ENCODE measurements at regions not wholly inside any gene's neighbourhood (a gene's known extent, or its start where the extent isn't known, plus 50 kb on each side); places are given as distances from the start of the nearest gene placed in this dataset.

DNA sequence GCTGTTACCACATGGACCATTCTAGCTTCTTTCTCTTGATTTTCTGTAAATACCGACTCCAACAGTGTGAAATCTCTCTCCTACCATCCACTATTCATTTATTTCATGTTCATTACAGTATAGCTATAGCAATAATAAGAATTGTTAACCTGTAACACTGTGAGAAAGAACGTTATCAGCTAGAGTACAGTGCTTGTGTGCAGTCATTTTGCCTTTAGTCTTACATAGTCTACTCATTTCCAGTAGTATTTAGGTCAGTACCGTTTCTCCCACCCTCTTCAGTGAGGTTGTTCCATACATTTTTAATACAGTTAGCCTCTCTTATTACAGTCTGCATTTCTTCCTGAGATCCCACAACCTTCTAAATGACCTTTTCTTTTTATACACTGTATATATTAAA lies 257.1 kb downstream of the LY86 start:
- peaks cover 14 to 15% of the 10 kb centered on the region in 2 donors for H3K9me3 Mint-ChIP-seq
- DNase-seq: no peak
- H3K4me3 Mint-ChIP-seq: no peak overlapping the region
- peaks cover 13 to 24% of the 10 kb centered on the region in 2 donors for H3K27me3 Mint-ChIP-seq
- H3K4me1 Mint-ChIP-seq: peaks cover 12 to 19% of the 10 kb centered on the region in 2 donors
- peaks cover 0 to 3% of the 10 kb centered on the region in 2 donors for H3K36me3 Mint-ChIP-seq
- ATAC-seq (replicated peaks): no peak
- H3K27ac Mint-ChIP-seq: no peak overlapping the region

DNA sequence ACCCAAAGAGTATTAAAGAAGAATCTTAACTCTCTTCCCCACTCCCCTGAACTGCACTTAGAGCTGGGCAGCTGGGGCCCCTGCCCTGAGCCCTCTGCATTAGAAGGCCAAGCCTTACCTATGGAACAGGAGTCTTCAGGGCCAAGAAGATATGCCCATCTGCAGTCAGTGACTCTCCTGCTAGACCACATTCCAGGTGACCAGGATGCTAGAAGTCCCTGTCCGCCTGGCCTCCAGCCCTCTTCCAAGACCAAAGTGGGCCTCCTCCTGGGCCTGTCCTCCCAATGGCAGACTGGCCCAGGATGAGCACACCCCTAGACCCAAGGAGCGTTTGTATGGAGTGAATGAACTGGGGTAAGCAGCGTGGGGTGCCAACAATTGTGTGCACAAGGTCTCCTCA lies 259.1 kb downstream of the LY86 start:
- no peak for DNase-seq
- no peak for ATAC-seq (replicated peaks)
- Mint-ChIP-seq H3K27ac (no peak overlapping the region), H3K9me3 (peaks cover 14 to 15% of the 10 kb centered on the region in 2 donors), H3K4me1 (peaks cover 2 to 5% of the 10 kb centered on the region in 2 donors), H3K36me3 (peaks cover 0 to 3% of the 10 kb centered on the region in 2 donors), H3K4me3 (no peak overlapping the region), H3K27me3 (peaks cover 6 to 8% of the 10 kb centered on the region in 2 donors)

DNA sequence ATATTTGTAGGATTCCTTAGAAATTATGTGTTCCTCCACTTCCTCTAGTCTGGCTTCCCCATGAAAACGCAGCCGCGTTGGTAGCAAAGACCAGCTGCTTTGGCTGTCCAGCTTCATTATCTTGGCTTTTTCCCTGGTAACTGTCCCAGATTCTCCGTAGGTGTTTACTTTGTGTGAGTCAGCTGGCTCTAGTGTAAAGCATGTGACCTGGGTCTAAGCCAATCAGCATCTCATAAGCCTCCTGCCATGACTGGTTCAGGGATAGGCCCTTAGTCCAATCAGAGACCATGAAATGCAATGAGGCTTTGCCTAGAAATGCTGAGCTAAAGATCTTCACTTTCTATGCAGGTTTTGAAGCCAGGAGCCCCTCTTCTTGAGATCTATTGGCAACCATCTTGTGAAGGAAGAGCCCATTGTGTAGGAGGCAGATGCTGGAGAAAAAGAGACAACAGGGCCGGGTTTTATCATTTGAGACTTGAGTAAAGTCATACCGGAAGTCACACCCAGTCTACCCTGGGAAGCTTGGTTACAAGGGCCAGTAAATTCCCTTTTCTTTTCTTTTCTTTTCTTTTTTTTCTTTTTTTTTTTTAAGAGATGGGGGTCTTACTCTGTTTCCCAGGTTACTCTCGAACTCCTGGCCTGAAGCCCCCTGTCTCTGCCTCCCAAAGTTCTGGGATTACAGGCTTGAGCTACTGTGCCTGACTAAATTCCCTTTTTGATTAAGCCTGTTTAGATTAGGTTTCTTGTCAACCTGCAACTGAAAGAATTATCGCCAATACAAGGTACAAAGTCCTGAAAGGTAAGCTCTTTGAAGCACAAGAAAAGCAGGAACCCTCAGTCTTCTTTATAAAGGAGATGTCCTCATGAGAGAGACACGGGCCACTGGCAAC lies 256.5 kb upstream of the RREB1 start:
- no peak for DNase-seq
- peaks cover 0 to 3% of the 10 kb centered on the region in 2 donors for H3K36me3 Mint-ChIP-seq
- H3K4me3 Mint-ChIP-seq: no peak overlapping the region
- peaks cover 3 to 5% of the 10 kb centered on the region in 2 donors for H3K27me3 Mint-ChIP-seq
- peaks cover 22 to 24% of the 10 kb centered on the region in 2 donors for H3K4me1 Mint-ChIP-seq
- no peak overlapping the region for H3K27ac Mint-ChIP-seq
- H3K9me3 Mint-ChIP-seq: peaks cover 3 to 5% of the 10 kb centered on the region in 2 donors
- ATAC-seq (replicated peaks): no peak

DNA sequence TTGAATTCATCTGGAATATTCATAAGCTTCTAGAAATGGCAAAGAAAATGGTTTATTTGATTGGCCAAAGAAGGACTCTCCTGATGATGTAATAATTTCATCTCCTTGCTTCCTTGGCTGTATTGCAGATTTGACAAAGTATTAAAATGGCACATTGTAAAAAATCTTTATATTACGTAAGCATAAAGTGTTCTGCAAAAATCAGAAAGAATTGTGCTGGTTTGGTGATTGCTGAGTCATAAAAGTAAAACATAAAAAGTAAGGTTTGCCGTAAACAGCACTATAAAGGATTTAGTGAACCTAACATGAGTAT lies 255.9 kb upstream of the RREB1 start:
- DNase-seq (no peak), ATAC-seq (replicated peaks) (no peak)
- Mint-ChIP-seq H3K27me3 (peaks cover 3 to 5% of the 10 kb centered on the region in 2 donors), H3K36me3 (peaks cover 0 to 2% of the 10 kb centered on the region in 2 donors), H3K4me1 (peaks cover 28 to 30% of the 10 kb centered on the region in 2 donors), H3K4me3 (no peak overlapping the region), H3K27ac (no peak overlapping the region), H3K9me3 (peaks cover 0 to 3% of the 10 kb centered on the region in 2 donors)

DNA sequence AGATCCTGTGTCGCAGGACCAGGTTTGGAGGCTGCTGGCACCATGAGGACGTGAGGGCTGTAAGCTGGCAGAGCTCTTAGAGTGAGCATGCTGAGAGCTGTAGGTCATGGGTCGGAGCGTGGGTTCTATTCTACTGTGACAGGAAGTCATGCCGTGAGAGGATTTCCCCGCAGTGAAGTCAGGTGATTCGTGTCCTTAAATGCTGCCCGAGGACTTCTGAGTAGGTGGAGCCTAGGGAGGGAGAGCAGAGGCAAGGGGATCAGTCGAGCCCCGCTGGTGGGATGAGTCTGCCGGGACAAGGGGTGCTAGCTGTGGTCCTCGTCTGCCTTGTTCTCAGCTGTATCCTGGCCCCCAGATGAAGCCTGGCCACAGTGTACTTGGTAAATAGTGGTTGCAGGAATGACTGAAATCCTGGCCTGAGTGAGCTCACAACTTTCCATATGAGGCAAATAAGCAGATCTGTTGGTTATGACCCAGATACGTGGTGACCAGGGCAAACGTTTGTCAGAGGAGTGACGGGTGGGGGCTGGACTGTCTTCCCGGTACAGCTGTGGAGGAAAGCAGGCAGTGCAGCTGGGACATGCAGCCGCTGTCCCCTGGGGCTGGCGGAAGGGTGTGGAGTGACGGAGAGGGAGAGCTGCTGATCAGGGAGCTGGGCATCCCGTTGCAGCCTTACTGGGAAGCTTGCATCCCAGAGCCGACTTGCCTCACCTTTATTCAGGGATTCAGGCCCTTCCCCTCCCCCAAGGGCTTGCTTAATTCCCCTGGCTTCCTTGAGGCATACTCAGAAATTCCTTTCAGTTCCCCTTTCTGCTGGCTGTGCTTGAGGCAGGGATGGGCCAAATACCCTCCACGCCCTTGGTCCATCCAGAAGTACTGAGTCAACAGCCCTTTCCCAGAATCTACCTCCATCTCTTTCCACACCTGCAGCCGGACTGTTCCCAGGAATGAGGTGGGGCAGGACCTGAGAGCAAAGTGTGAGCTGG lies 250.9 kb upstream of the RREB1 start:
- Mint-ChIP-seq H3K36me3 (peaks cover 0 to 3% of the 10 kb centered on the region in 2 donors), H3K9me3 (peaks cover 0 to 1% of the 10 kb centered on the region in 2 donors), H3K4me1 (peaks cover 45 to 56% of the 10 kb centered on the region in 2 donors), H3K4me3 (peak overlapping the region; percentile 79 to 82), H3K27me3 (no peaks in the 10 kb centered on the region), H3K27ac (peak overlapping the region; percentile 97)
- ATAC-seq (replicated peaks) (peak; percentile 93), DNase-seq (peak; percentile 80)

DNA sequence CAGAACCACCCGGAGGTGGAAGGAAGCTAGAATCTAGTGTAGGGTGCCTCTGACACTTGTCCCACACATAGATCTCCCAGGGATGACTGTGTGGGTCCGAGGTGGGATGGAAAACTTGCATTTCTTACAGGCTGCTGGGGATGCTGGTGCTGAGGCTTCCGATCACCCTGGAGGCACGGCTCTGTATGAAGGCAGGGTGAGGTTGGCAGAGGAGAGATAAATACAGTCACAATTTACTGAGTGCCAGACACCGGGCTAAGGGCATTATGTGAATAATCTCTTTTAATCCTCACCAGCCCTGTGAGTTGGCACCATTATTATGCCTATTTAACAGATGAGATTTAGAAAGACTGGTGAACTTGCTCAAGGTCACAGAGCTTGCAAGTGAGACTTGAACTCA lies 250.2 kb upstream of the RREB1 start:
- peak overlapping the region in 1 of 2 donors; percentile 54 for H3K4me3 Mint-ChIP-seq
- H3K27ac Mint-ChIP-seq: peak overlapping the region; percentile 97

DNA sequence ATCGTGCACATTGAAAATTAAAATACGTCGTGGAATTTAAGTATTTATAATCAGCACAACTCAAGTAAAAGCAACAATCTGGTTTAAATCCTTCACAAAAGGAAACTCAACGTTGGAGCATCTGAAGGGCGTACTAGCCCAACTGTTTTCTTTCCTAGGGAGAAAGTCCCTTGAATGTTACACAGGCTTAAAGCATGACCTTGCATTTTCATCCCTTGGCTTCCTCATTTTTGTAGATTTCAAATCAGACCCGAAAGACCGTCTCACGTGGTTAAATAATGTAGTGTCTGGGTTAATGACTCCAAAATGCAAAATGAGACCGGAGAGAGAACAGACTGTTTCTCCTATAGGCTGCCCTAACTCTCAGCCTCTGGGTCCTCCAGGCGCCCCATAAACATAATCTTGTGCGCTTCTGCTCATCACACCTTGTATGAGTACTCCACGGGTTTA lies 249.2 kb upstream of the RREB1 start:
- no peak for DNase-seq
- Mint-ChIP-seq H3K4me1 (peaks cover 45 to 56% of the 10 kb centered on the region in 2 donors), H3K27me3 (peaks cover 0 to 4% of the 10 kb centered on the region in 2 donors), H3K4me3 (peak overlapping the region in 1 of 2 donors; percentile 7), H3K36me3 (peaks cover 0 to 3% of the 10 kb centered on the region in 2 donors), H3K9me3 (peaks cover 0 to 1% of the 10 kb centered on the region in 2 donors), H3K27ac (peak overlapping the region; percentile 88)
- peak; percentile 13 to 14 for ATAC-seq (replicated peaks)

More for the DNA sequence above, 250.2 kb upstream of the RREB1 start:
- ATAC-seq (replicated peaks): no peak
- Mint-ChIP-seq H3K4me1 (peaks cover 45 to 56% of the 10 kb centered on the region in 2 donors), H3K9me3 (peaks cover 0 to 1% of the 10 kb centered on the region in 2 donors), H3K27me3 (peaks cover 0 to 4% of the 10 kb centered on the region in 2 donors), H3K36me3 (peaks cover 0 to 3% of the 10 kb centered on the region in 2 donors)
- no peak for DNase-seq

DNA sequence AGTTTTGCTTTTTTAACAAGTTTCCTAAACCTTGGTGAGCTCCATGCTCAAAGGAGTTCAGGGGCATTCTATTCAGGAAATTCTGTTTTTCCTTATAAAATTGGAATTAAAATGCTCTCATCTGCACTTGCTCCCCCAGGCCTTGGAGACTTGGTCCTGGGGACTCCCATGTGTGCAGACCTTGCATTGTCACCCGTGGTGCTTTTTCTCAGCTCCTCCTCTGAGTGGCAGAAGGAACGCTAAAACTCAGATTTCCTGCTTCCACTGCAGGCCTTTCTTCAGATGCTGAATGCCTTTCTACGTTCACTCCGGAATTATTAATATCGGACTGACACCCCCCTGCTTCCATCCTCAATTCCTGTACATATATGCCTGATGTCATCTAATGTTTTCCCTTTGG lies 248.7 kb upstream of the RREB1 start:
- DNase-seq (no peak), ATAC-seq (replicated peaks) (no peak)
- Mint-ChIP-seq H3K4me3 (no peak overlapping the region), H3K9me3 (peaks cover 0 to 1% of the 10 kb centered on the region in 2 donors), H3K27ac (no peak overlapping the region), H3K36me3 (peaks cover 0 to 3% of the 10 kb centered on the region in 2 donors), H3K4me1 (peaks cover 42 to 52% of the 10 kb centered on the region in 2 donors), H3K27me3 (peaks cover 0 to 4% of the 10 kb centered on the region in 2 donors)

DNA sequence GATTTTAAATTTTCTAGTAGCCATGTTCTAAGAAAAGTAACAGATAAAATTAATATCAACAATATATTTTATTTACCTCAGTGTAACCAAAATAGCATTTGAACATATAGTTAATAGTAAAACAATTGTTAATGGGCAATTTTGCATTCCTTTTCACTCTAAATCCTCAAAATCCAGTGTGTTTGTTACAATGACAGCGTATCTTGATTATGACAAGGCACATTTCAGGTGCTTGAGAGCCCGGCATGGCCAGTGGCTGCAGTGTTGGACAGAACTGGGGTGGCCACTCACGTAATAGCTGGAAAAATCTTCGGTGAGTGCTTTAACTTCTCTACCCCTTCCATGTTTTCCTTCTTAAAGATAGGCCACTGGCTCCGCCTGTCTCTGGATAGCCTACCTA lies 248.0 kb upstream of the RREB1 start:
- H3K27me3 Mint-ChIP-seq: peaks cover 0 to 4% of the 10 kb centered on the region in 2 donors
- H3K4me1 Mint-ChIP-seq: peaks cover 37 to 47% of the 10 kb centered on the region in 2 donors
- no peak overlapping the region for H3K4me3 Mint-ChIP-seq
- DNase-seq (no peak), ATAC-seq (replicated peaks) (no peak)
- peaks cover 0 to 3% of the 10 kb centered on the region in 2 donors for H3K36me3 Mint-ChIP-seq
- H3K27ac Mint-ChIP-seq: no peak overlapping the region
- peaks cover 0 to 1% of the 10 kb centered on the region in 2 donors for H3K9me3 Mint-ChIP-seq

DNA sequence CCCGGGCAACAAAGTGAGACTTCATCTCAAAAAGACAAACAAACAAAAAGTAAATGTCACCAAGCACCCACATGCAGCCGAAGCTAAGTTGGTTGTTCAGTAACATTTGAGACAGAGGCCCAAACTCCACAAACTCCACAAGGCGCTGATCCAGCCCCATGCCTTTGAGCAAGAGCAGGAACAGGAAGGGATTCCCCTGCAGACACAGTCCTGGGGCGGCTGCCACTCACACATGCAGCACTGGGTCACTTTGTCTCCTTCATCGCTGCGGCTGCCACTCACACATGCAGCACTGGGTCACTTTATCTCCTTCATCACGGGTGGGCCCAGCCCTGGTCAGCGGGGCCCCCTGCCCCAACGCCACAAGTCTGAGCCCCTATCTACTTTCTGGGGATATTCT lies 246.9 kb upstream of the RREB1 start:
- no peak overlapping the region for H3K27ac Mint-ChIP-seq
- H3K9me3 Mint-ChIP-seq: peaks cover 0 to 1% of the 10 kb centered on the region in 2 donors
- peaks cover 0 to 4% of the 10 kb centered on the region in 2 donors for H3K27me3 Mint-ChIP-seq
- peaks cover 31 to 36% of the 10 kb centered on the region in 2 donors for H3K4me1 Mint-ChIP-seq
- ATAC-seq (replicated peaks) (no peak), DNase-seq (no peak)
- H3K4me3 Mint-ChIP-seq: no peak overlapping the region
- H3K36me3 Mint-ChIP-seq: peaks cover 0 to 3% of the 10 kb centered on the region in 2 donors

DNA sequence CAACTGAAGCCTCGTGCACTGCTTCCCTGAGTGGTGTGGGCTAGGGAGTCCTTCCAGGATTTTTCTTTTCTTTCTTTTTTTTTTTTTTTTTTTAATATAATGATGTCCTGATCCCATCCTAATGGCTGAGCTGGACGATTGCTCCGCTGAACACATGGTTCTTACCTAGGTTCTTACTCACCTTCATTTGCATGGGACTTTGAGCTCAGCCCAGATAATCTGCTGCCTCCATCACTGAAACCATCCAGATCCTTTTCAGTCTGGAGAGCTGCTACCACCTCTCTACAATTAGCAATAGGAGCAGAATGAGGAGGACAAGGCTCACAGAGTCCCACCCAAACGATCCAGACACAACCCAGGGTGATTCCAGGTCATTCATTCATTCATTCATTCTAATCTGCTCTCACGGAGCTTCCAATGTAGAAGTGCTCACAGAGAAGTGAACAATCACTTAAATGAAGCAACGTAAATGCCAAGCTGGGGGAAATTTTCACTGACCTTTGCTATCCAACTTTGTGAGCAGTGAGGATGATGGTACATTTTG lies 246.3 kb upstream of the RREB1 start:
- Mint-ChIP-seq H3K4me3 (no peak overlapping the region), H3K36me3 (peaks cover 0 to 3% of the 10 kb centered on the region in 2 donors), H3K27ac (no peak overlapping the region), H3K4me1 (peaks cover 26 to 30% of the 10 kb centered on the region in 2 donors), H3K9me3 (no peaks in the 10 kb centered on the region), H3K27me3 (peaks cover 0 to 4% of the 10 kb centered on the region in 2 donors)
- no peak for ATAC-seq (replicated peaks)
- no peak for DNase-seq

DNA sequence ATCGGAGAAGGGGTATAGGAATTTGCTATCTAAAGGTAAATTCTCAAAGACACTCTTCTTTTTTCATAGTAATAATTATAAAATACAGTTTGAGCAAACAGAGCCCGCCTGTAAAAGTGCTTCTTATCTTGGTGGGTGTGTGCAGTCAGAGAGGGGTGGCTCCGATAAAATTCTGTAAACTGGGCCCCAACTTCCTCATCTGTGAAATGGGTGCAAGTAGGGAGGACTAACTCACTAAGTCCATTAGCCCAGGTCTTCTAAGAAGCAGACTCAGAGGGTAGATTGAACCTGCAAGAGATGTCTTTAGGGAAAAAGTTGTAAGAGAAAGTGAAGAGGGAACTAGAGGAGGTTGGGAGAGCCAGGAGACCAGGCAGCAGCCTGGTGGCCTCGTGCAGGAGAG lies 245.8 kb upstream of the RREB1 start:
- ATAC-seq (replicated peaks): no peak
- no peak overlapping the region for H3K4me3 Mint-ChIP-seq
- H3K4me1 Mint-ChIP-seq: peaks cover 20 to 24% of the 10 kb centered on the region in 2 donors
- H3K27me3 Mint-ChIP-seq: peaks cover 0 to 4% of the 10 kb centered on the region in 2 donors
- DNase-seq: no peak
- no peaks in the 10 kb centered on the region for H3K9me3 Mint-ChIP-seq
- H3K36me3 Mint-ChIP-seq: peaks cover 0 to under 1% of the 10 kb centered on the region in 2 donors
- H3K27ac Mint-ChIP-seq: peak overlapping the region; percentile 1

DNA sequence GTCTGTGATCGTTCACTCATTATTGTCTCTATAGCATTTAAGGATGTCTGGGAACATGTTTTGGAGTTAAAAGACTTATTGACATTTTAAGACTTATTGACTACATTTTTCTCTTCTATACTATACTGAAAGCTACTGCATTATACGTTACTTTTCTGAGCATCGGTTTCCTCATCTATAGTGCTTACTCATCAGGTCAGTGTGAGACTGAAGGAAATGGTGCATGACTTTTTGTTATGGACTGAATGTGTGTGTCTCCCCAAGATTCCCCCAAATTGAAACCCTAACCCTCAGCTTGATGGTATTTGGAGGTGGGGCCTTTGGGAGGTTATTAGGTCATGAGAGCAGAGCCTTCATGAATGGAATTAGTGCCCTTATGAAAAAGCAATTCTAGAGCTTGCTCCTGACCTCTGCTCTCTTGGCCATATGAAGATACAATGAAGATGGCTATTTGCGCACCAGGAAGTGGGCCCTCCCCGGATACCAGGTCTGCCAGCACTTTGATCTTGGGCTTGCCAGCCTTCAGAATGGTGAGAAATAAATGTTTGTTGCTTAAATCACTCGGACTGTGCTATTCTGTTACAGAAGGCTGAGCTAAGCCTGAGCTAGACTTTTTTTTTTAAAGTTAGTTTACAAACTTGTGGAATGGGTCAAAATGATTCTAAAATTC lies 243.7 kb upstream of the RREB1 start:
- H3K4me3 Mint-ChIP-seq: no peak overlapping the region

More for the DNA sequence above, 243.7 kb upstream of the RREB1 start:
- no peaks in the 10 kb centered on the region for H3K36me3 Mint-ChIP-seq
- no peak for ATAC-seq (replicated peaks)
- H3K27me3 Mint-ChIP-seq: peaks cover 0 to 4% of the 10 kb centered on the region in 2 donors
- no peak for DNase-seq
- H3K27ac Mint-ChIP-seq: no peak overlapping the region
- no peaks in the 10 kb centered on the region for H3K9me3 Mint-ChIP-seq
- H3K4me1 Mint-ChIP-seq: peaks cover 3% of the 10 kb centered on the region in 2 donors

Data from stimulated activated naive B cell treated with anti-CD40 and anti-IgM and Interleukin-4, amounts not matched to agents 10 μg/mL and 1 μg/mL and 100 μg/mL, for 72 hours (primary cell).